ENCODE measurements at regions not wholly inside any gene's neighbourhood (a gene's known extent, or its start where the extent isn't known, plus 50 kb on each side); places are given as distances from the start of the nearest gene placed in this dataset.
"Not testable (repeated sequence)": the region's sequence is repeated elsewhere in the genome, so short reads cannot be mapped to it uniquely, and the experiment has no call there.

DNA sequence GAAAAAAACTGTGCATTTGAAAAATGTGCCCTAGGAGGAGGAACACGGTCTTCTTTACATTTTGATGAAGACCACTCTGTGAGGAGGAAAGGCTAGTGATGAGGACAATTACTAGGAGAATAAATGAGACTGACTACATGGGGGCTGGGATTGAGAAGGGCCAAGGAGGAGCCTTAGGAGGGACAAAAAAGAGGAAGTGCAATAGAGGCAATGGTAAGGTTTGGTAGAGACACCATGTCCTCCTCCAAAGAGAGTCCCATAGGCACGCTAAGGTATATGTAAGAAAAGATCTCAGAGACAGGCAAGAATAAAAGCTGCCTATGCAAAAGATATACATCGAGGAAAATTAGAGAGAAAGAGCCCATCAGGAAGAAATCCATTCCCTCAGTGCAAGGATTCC, 336.5 kb upstream of the SFRP2 start:
- no peak for TF ChIP-seq JUND (IDR thresholded peaks at IDR 0.05; ENCODE audit: low read depth)
- in situ Hi-C loops (cut with HindIII; ENCODE audit: low pct_unique_long_range_greater_than_20kb, low sequenced_read_pairs): no loop called here
- no peak for DNase-seq (ENCODE audit: low read depth in 1 of 2, low spot score in 1 of 2)

DNA sequence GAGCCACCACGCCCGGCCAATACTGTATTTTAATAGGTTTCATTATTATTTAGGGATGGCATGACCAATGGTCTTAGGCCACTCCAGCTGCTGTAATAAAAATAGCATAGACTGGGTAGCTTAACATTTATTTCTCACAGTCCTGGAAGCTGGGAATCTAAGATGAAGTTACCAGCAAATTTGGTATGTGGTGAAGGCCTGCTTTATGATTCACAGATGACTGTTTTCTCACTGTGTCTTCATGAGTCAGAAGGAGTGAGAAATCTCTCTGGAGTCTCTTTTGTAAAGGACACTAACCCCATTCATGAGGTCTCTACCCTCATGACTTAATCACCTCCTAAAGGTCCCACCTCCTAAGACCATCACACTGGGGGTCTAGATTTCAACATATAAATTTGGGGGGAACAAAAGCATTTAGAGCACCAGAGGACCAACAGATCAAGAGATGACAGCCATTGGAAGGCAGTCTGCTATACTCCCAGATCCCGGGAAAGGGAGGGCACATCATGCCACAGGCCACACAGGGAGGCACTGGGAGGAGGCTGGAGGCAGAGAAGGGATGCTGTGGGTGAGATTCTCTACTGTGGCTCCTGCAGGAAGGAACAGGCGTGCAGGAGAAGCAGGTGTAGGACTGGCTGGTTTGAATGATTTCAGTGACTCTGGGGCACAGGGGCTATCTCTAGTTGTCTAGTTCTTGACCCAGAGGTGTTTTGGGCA, 335.8 kb upstream of the SFRP2 start:
- no peak for TF ChIP-seq JUND (IDR thresholded peaks at IDR 0.05; ENCODE audit: low read depth)
- DNase-seq (ENCODE audit: low read depth in 1 of 2, low spot score in 1 of 2): no peak
- in situ Hi-C loops (cut with HindIII; ENCODE audit: low pct_unique_long_range_greater_than_20kb, low sequenced_read_pairs): no loop called here

DNA sequence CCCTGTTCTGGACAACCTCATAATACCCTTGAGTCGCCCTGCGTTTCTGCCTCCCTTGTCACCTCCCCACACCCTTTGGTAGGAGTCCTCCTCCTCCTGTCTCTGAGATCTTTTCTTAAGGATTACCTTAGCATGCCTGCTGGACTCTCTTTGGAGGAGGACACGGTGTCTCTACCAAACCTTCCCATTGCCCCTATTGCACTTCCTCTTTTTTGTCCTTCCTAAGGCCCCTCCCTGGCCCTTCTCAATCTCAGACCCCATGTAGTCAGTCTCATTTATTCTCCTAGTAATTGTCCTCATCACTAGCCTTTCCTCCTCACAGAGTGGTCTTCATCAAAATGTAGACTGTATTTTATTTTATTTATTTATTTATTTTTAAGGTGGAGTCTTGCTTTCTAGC, 335.0 kb upstream of the SFRP2 start:
- no peak for TF ChIP-seq JUND (IDR thresholded peaks at IDR 0.05; ENCODE audit: low read depth)
- in situ Hi-C loops (cut with HindIII; ENCODE audit: low pct_unique_long_range_greater_than_20kb, low sequenced_read_pairs): no loop called here
- no peak for DNase-seq (ENCODE audit: low read depth in 1 of 2, low spot score in 1 of 2)

DNA sequence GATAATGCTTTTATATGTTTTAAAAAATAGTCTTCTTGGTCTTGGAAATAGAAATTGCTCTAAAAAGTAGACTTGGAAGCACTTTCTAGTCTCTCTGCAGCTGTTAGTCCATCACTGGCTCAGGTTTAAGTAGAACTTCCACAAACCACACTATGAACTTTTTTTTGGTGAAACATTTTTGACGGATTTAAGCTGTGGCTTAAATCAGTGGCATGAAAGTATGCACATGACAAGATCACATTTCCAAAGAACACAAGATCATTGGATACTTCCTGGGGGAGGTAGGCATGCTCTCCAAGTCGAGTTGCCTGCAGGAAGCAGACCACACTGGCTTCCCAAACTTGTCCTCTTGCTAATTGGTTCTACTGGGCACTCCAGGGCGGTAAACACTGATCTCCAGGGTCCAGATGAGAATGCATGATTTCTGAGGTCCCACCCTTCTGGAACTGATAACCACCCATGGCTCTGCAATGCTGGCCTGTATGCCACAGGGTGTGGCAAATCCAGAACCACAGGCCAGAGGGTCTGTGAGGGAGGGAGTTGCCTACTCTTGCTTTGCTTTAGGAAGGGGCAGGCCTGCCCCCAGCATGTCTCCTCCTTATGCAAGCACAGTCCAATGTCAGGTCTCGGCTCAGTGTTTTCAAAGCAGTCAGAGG, 331.9 kb upstream of the SFRP2 start:
- no peak for TF ChIP-seq JUND (IDR thresholded peaks at IDR 0.05; ENCODE audit: low read depth)
- in situ Hi-C loops (cut with HindIII; ENCODE audit: low pct_unique_long_range_greater_than_20kb, low sequenced_read_pairs): no loop called here
- no peak for DNase-seq (ENCODE audit: low read depth in 1 of 2, low spot score in 1 of 2)

DNA sequence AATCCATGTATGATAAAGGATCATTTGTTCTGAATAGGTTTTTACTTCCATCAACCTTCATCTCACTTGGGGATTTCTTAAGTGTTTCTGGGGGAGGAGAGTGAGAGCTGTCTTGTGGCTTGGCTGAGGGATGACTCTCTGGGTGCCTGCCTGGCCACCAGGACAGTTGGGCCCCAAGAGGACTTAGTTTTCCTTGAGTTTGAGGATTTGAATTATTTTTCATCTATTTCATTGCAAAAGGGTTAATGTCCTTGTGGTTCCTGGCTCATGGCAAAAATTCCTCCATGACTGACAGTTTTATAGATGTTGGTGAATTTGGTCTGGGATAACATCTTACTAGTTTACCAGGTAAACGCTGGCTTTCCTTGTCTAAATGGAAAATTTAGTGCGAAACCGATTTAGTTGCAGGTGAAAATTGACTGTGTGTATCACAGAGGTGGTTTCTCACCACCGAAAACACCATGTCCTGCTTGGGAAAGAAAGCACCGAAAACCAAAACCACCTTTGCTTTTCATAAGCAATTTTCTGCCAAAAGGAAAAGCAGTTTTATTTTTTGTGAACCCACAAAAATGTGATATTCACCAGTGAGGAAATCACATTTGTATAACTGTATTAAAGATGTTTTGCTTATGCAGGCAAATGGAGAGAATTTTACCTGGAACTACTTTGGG, 331.3 kb upstream of the SFRP2 start:
- TF ChIP-seq JUND (IDR thresholded peaks at IDR 0.05; ENCODE audit: low read depth): no peak
- DNase-seq (ENCODE audit: low read depth in 1 of 2, low spot score in 1 of 2): no peak
- in situ Hi-C loops (cut with HindIII; ENCODE audit: low pct_unique_long_range_greater_than_20kb, low sequenced_read_pairs): no loop called here

DNA sequence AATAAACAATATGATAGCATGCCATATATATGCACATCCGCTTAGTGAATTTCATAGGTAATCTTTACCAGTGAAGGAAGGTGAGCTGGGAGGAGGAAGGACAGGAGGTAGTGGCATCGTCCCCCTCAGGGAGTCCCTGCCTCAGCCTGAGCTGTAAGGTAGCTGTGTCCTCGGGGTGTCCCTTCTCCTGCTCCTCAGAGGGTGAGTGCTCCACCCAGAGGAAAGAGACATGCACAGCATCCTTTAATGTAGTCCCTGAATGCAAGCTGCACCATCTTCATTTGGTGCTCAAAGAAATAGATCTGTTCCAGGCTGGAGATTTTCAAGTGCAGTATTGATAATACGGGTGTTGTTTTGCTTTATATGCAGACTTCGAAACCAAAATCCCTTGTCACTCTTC, 330.4 kb upstream of the SFRP2 start:
- in situ Hi-C loops (cut with HindIII; ENCODE audit: low pct_unique_long_range_greater_than_20kb, low sequenced_read_pairs): no loop called here
- no peak for TF ChIP-seq JUND (IDR thresholded peaks at IDR 0.05; ENCODE audit: low read depth)
- no peak for DNase-seq (ENCODE audit: low read depth in 1 of 2, low spot score in 1 of 2)

DNA sequence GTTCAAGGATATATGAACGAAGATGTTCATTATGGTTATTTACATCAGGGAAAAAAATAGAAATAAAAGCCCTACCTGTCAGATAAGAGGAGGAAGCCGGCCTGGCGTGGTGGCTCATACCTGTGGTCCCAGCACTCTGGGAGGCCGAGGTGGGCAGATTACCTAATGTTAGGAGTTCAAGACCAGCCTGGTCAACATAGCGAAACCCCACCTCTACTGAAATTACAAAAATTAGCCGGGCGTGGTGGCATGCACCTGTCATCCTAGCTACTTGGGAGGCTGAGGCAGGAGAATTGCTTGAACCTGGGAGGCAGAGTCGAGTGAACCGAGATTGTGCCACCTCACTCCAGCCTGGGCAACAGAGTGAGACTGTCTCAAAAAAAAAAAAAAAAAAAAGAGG, 328.8 kb upstream of the SFRP2 start:
- in situ Hi-C loops (cut with HindIII; ENCODE audit: low pct_unique_long_range_greater_than_20kb, low sequenced_read_pairs); DNase-seq (ENCODE audit: low read depth in 1 of 2, low spot score in 1 of 2): not testable (repeated sequence)

DNA sequence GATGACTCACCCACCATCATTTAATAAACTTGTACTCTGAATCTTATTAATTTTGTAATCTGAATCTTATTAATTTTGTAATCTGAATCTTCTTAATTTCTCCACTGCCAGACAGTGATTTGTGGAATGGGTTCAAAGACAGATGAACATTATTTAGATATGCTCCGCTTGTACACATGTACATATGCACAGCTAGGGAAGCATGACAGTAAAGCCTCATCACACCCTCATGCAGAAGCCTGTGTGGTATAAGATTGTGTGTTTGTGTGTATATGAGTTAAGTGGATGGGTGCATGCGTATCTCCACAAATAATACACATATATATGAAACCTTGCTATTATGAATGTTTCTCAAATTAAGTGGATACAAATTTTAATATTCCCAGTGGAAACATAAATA, 318.5 kb upstream of the SFRP2 start:
- in situ Hi-C loops (cut with HindIII; ENCODE audit: low pct_unique_long_range_greater_than_20kb, low sequenced_read_pairs): no loop called here
- no peak for DNase-seq (ENCODE audit: low read depth in 1 of 2, low spot score in 1 of 2)
- no peak for TF ChIP-seq JUND (IDR thresholded peaks at IDR 0.05; ENCODE audit: low read depth)

DNA sequence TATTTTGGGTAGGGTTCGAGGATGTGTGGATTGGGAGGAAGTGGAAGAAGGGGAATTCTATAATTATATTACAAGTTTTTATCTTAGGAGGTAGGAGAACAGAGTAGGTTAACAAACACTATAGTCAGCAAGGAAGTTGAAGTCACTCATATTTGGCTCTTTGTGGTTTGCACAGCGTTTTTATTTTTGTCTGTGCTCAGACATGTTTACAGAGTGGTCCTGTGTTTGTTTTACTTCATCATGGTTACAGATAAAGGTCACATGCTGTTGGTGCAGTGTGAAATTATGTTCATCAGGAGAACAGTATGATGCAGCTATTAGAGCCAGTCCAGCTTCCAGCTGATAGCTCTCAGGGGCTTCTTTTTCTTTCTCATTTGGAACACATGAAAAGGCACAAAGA, 299.9 kb upstream of the SFRP2 start:
- TF ChIP-seq JUND (IDR thresholded peaks at IDR 0.05; ENCODE audit: low read depth): no peak
- no peak for DNase-seq (ENCODE audit: low read depth in 1 of 2, low spot score in 1 of 2)
- in situ Hi-C loops (cut with HindIII; ENCODE audit: low pct_unique_long_range_greater_than_20kb, low sequenced_read_pairs): no loop called here

DNA sequence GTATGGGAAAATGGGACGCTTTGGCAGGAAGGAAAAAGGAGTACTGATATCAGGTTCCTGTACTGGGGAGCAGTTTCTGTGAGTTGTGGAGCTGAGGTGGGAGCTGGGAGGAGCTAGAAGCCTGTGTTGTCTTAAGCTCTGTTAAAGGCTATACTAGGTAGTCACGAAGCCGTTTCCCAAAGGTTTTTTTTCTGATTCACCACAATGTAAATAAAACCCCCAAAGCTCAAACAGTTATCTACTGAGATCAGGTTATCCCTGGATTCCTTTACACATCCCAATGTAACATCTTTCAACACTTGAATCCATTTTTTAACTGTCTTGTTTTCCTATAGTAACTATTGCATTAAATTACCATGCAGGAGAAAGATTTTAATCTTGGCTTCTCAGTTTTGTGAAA, 297.4 kb upstream of the SFRP2 start:
- TF ChIP-seq JUND (IDR thresholded peaks at IDR 0.05; ENCODE audit: low read depth): no peak
- DNase-seq (ENCODE audit: low read depth in 1 of 2, low spot score in 1 of 2): no peak
- in situ Hi-C loops (cut with HindIII; ENCODE audit: low pct_unique_long_range_greater_than_20kb, low sequenced_read_pairs): no loop called here

DNA sequence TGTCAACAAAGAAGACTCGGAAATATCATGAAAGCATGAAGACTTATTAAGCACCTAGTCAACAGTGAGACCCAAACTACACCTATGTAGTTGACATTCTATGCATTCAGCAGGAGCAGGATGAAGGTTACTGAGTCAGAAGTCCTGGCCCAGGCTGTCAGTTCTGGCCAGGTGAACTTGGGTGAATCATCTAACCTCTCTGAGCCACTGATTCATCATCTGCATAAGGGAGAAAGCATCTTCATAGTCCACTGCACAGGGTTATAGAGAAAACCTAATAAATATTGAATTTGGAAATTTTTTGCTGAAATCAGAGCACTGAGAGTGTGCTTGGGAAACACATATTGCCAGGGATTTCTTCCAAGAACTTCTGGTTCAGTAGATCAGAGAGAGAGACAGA, 296.0 kb upstream of the SFRP2 start:
- in situ Hi-C loops (cut with HindIII; ENCODE audit: low pct_unique_long_range_greater_than_20kb, low sequenced_read_pairs): no loop called here
- DNase-seq (ENCODE audit: low read depth in 1 of 2, low spot score in 1 of 2): no peak

DNA sequence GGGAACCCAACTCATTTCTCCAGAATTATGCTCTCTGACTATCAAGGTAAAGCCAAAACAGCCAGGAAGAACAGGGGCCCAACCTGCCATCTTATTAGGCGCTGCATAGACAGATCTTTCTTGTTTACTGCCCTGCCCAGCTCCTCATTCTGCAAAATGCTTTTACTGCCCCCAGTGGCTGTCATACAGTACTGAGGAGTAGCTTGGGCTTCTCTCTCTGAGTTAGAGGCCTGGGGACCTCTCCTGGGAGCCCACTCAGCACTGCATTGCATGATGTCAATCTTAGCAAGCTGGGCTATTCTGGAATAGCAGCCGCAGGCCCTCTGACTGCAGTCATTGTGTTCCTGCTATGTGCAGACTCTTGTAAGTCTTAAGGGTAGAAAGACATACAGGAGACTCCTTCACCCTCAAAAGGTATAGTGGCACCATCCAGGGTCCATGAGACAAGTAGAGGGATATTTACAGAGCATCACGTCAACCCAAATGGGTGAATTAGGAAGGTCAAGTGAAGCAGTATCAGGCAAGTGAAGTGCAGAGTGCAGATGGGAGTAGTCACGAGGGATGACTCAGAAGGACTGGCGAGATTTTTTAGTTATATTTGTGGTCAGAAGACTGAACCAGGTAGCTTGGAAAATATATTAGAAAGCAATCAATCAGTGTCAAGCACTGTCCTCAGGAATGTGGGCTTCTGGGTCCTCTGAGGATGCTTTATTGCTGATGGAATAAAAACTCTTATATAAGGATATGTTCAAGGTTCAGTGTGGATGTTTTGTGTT, 294.1 kb upstream of the SFRP2 start:
- no peak for TF ChIP-seq JUND (IDR thresholded peaks at IDR 0.05; ENCODE audit: low read depth)
- in situ Hi-C loops (cut with HindIII; ENCODE audit: low pct_unique_long_range_greater_than_20kb, low sequenced_read_pairs): no loop called here
- DNase-seq (ENCODE audit: low read depth in 1 of 2, low spot score in 1 of 2): no peak

More for the DNA sequence above, 296.0 kb upstream of the SFRP2 start:
- TF ChIP-seq JUND (IDR thresholded peaks at IDR 0.05; ENCODE audit: low read depth): no peak

DNA sequence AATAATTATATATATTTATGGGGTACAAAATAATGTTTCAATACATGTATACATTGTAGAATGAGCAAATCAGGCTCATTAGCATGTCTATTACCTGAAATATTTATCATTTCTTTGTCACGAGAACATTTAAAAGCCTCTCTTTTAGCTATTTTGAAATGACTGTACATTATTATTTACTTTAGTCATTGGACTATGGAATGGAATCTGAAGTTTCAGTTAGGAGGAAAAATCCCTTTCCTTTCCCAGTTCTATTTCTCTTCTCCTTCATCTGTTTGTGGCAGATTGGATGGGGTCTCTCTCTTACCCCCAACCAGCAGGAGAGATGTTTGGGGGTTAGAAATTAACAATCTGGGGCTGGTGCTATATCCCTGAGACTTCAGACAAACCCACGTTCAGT, 292.5 kb upstream of the SFRP2 start:
- no peak for TF ChIP-seq JUND (IDR thresholded peaks at IDR 0.05; ENCODE audit: low read depth)
- in situ Hi-C loops (cut with HindIII; ENCODE audit: low pct_unique_long_range_greater_than_20kb, low sequenced_read_pairs): no loop called here
- no peak for DNase-seq (ENCODE audit: low read depth in 1 of 2, low spot score in 1 of 2)
